ENCODE measurements at regions not wholly inside any gene's neighbourhood (a gene's known extent, or its start where the extent isn't known, plus 50 kb on each side); places are given as distances from the start of the nearest gene placed in this dataset.
"Not testable (repeated sequence)": the region's sequence is repeated elsewhere in the genome, so short reads cannot be mapped to it uniquely, and the experiment has no call there.

- Histone ChIP-seq H3K4me1 (ENCODE audit: control insufficient read depth in 1 of 2, low read depth in 2 of 2) (peaks cover 0 to 12% of the 10 kb centered on the region in 2 donors), H3K27ac (no peak overlapping the region), H3K36me3 (no peaks in the 10 kb centered on the region), H3K27me3 (replicated peaks; ENCODE audit: insufficient read depth) (no peaks in the 10 kb centered on the region), H3K4me3 (no peak overlapping the region), H3K9me3 (no peaks in the 10 kb centered on the region)
- TF ChIP-seq CTCF (IDR thresholded peaks at IDR 0.05): peak; percentile 37
- no peak for DNase-seq (ENCODE audit: low spot score)
- ATAC-seq (ENCODE audit: insufficient number of reproducible peaks, low FRiP score, low read depth): no peak
Measured at GRCh38 chr3:155995525-155996370, 124.6 kb upstream of the KCNAB1 start.

GRCh38 chr3:155996882-155997281 is 123.5 kb upstream of the KCNAB1 start:
- TF ChIP-seq CTCF (IDR thresholded peaks at IDR 0.05): no peak
- Histone ChIP-seq H3K27ac (no peak overlapping the region), H3K36me3 (no peaks in the 10 kb centered on the region), H3K9me3 (no peaks in the 10 kb centered on the region), H3K4me3 (no peak overlapping the region), H3K4me1 (ENCODE audit: control insufficient read depth in 1 of 2, low read depth in 2 of 2) (peaks cover 0 to 3% of the 10 kb centered on the region in 2 donors), H3K27me3 (replicated peaks; ENCODE audit: insufficient read depth) (no peaks in the 10 kb centered on the region)
- ATAC-seq (ENCODE audit: insufficient number of reproducible peaks, low FRiP score, low read depth): no peak
- no peak for DNase-seq (ENCODE audit: low spot score)

DNA sequence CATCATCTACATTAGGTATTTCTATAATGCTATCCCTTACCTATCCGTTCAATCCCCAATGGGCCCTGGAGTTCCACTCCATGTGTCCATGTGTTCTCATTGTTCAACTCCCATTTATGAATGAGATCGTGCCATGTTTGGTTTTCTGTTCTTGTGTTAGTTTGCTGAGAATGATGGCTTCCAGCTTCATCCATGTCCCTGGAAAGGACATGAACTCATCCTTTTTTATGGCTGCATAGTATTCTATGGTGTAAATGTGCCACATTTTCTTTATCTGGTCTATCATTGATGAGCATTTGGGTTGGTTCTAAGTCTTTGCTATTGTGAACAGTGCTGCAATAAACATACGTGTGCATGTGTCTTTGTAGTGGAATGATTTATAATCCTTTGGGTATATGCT is 122.2 kb upstream of the KCNAB1 start:
- H3K36me3 ChIP-seq; DNase-seq (ENCODE audit: low spot score); H3K4me3 ChIP-seq; H3K9me3 ChIP-seq; ATAC-seq (ENCODE audit: insufficient number of reproducible peaks, low FRiP score, low read depth); H3K27ac ChIP-seq; H3K27me3 ChIP-seq (replicated peaks; ENCODE audit: insufficient read depth); H3K4me1 ChIP-seq (ENCODE audit: control insufficient read depth in 1 of 2, low read depth in 2 of 2): not testable (repeated sequence)

GRCh38 chr3:156005736-156006135 is 114.6 kb upstream of the KCNAB1 start:
- Histone ChIP-seq H3K4me1 (ENCODE audit: control insufficient read depth in 1 of 2, low read depth in 2 of 2) (no peaks in the 10 kb centered on the region), H3K4me3 (no peak overlapping the region), H3K9me3 (no peaks in the 10 kb centered on the region), H3K27me3 (replicated peaks; ENCODE audit: insufficient read depth) (no peaks in the 10 kb centered on the region), H3K27ac (no peak overlapping the region), H3K36me3 (no peaks in the 10 kb centered on the region)
- no peak for DNase-seq (ENCODE audit: low spot score)
- no peak for TF ChIP-seq CTCF (IDR thresholded peaks at IDR 0.05)
- no peak for ATAC-seq (ENCODE audit: insufficient number of reproducible peaks, low FRiP score, low read depth)

GRCh38 chr3:156010829-156011228 is 109.5 kb upstream of the KCNAB1 start:
- ATAC-seq (ENCODE audit: insufficient number of reproducible peaks, low FRiP score, low read depth) (no peak), DNase-seq (ENCODE audit: low spot score) (no peak)
- H3K27ac ChIP-seq: no peak overlapping the region
- H3K4me1 ChIP-seq (ENCODE audit: control insufficient read depth in 1 of 2, low read depth in 2 of 2): no peaks in the 10 kb centered on the region
- H3K4me3 ChIP-seq: no peak overlapping the region
- no peaks in the 10 kb centered on the region for H3K27me3 ChIP-seq (replicated peaks; ENCODE audit: insufficient read depth)
- peak; percentile 18 for TF ChIP-seq CTCF (IDR thresholded peaks at IDR 0.05)
- H3K36me3 ChIP-seq: no peaks in the 10 kb centered on the region
- H3K9me3 ChIP-seq: no peaks in the 10 kb centered on the region

GRCh38 chr3:156014489-156014888 is 105.9 kb upstream of the KCNAB1 start:
- ATAC-seq (ENCODE audit: insufficient number of reproducible peaks, low FRiP score, low read depth) (no peak), DNase-seq (ENCODE audit: low spot score) (no peak)
- H3K4me3 ChIP-seq: no peak overlapping the region
- TF ChIP-seq CTCF (IDR thresholded peaks at IDR 0.05): no peak
- H3K9me3 ChIP-seq: no peaks in the 10 kb centered on the region
- no peaks in the 10 kb centered on the region for H3K27me3 ChIP-seq (replicated peaks; ENCODE audit: insufficient read depth)
- no peaks in the 10 kb centered on the region for H3K36me3 ChIP-seq
- H3K27ac ChIP-seq: no peak overlapping the region
- no peaks in the 10 kb centered on the region for H3K4me1 ChIP-seq (ENCODE audit: control insufficient read depth in 1 of 2, low read depth in 2 of 2)

Measured in thoracic aorta (tissue), 2 donors.